OCI-LY3 (cell line): ENCODE measurements at regions not wholly inside any gene's neighbourhood (a gene's known extent, or its start where the extent isn't known, plus 50 kb on each side); places are given as distances from the start of the nearest gene placed in this dataset.

Experiments
- EZH2phosphoT487 ChIP-seq: fragments of 200-600 bp; shearing (Covaris generic); IDR thresholded peaks from 2 replicates; pipeline ENCODE4 v1.6.1; 2018; ENCODE audit warnings: antibody characterized with exemption, mixed run types, low read depth
- TF ChIP-seq, protein P1 (sequence below): fragments of 200-600, 300-600 bp; sonication (generic); IDR thresholded peaks from 2 replicates; pipeline ENCODE4 v1.5.1; 2014; ENCODE audit warnings: antibody characterized with exemption, low read length, low read depth

DNA sequence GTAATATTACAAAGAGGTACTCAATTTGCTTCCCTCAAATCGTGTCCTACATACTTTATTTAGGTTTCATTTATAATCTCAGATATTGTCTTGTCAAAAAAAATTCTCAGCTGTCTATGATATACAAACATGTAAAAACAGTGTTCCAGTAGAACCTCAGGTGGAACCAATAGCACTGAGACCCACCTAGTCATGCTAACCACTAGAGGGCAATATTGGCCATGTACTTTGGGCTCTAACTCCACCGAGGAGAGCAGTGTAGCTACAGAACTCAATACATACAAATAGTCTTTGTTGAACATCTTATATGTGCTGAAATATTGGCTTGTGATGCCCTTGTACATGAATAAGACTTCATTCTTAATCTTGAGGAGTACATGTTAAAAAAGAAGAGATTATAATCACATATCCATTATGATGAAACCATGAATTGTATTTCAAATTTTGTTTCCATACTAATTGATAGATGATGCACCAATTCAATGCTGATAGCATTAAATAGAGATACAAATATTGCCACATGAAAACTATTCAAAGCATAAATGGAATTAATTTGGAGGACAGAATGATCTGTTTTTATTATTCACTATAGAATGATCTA, 71.2 kb upstream of the CNTLN start:
- TF ChIP-seq, protein P1, sequence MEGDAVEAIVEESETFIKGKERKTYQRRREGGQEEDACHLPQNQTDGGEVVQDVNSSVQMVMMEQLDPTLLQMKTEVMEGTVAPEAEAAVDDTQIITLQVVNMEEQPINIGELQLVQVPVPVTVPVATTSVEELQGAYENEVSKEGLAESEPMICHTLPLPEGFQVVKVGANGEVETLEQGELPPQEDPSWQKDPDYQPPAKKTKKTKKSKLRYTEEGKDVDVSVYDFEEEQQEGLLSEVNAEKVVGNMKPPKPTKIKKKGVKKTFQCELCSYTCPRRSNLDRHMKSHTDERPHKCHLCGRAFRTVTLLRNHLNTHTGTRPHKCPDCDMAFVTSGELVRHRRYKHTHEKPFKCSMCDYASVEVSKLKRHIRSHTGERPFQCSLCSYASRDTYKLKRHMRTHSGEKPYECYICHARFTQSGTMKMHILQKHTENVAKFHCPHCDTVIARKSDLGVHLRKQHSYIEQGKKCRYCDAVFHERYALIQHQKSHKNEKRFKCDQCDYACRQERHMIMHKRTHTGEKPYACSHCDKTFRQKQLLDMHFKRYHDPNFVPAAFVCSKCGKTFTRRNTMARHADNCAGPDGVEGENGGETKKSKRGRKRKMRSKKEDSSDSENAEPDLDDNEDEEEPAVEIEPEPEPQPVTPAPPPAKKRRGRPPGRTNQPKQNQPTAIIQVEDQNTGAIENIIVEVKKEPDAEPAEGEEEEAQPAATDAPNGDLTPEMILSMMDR: peak; percentile 80
- no peak for TF ChIP-seq EZH2phosphoT487
